MM.1S (cell line): ENCODE measurements at regions not wholly inside any gene's neighbourhood (a gene's known extent, or its start where the extent isn't known, plus 50 kb on each side); places are given as distances from the start of the nearest gene placed in this dataset.

Source experiments
- CTCF ChIP-seq: fragments of 300-600 bp; sonication (generic); IDR thresholded peaks from 2 replicates; pipeline ENCODE4 v1.5.1; 2016; ENCODE audit warnings: antibody characterized with exemption, low read length, mixed read lengths
- EZH2 ChIP-seq: fragments of 300-600 bp; sonication (generic); optimal IDR thresholded peaks from 2 replicates; pipeline ENCODE3; 2017; ENCODE audit warnings: low read depth, mild to moderate bottlenecking, antibody characterized with exemption, low read length, mixed read lengths

DNA sequence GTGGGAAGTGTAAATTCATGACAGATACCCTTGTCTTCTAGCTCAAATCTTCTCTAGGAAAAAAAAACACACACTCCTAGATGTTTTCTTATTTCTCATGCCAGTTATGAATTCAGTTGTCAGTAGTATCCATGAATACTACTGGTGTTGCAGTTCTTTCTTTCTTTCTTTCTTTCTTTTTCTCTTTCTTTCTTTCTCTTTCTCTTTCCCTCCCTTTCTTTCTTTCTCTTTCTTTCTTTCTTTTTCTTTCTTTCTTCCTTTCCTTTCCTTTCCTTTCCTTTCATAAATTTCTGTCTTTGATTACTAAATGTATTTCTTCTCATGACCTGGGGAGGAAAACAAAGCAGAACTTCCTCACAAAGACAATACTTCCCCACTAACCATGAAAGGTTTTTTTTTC lies 253.8 kb downstream of the PCDH7 start:
- TF ChIP-seq CTCF (no peak), EZH2 (no peak)
